Stimulated activated CD8-positive, alpha-beta memory T cell treated with anti-CD3 and anti-CD28 coated beads, Interleukin-2, amount 100 ng/mL, for 48 hours (primary cell): ENCODE measurements at regions not wholly inside any gene's neighbourhood (a gene's known extent, or its start where the extent isn't known, plus 50 kb on each side); places are given as distances from the start of the nearest gene placed in this dataset.
"Not testable (repeated sequence)": the region's sequence is repeated elsewhere in the genome, so short reads cannot be mapped to it uniquely, and the experiment has no call there.

ENCODE experiments used
- DNase-seq, 2 donors: peaks; one replicate each; pipeline ENCODE4 v3.0.0-alpha.2; 2020; ENCODE audit warnings: low read depth in 2 of 2

DNA sequence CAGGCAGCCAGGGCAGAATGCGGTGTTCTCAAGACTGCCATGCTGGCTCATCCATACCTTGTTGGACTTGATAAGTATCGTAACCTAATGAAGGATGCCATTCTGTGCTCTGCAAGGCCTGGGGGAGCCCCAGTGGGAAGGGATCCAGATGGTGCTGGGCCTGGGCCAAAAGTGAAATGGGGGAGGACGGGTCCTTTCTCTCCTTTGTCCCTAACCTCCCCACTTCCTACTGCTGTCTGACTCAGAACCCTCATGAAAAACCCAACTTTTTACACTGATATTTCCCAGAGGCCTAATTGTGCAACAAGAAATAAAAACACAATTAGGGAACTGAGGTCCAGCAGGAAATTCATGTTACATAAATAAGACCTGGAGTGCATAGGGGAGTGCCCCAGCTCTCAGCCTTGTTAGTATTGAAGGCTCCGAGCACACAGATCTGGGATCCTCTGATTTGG lies 193.7 kb upstream of the SVIL start:
- DNase-seq: no peak

DNA sequence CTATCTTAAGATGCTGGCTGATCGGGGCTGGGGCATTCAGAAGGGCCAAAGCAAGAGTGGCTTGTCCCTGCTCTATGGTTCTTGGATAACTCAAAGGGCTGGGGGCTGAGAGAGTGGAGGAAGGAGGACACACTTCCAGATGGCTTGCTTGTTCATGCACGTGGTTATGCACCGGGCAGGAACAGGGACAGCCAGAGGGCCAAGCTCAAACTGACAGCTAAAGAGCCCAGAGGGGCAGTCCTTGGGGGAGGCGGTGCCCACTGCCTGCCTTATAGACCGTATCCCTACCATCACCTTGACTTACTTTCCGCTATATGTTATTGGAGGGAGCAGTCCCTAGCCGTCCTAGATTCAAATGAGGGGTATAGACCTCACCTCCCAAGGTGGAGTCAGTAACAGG lies 192.7 kb upstream of the SVIL start:
- DNase-seq: no peak

DNA sequence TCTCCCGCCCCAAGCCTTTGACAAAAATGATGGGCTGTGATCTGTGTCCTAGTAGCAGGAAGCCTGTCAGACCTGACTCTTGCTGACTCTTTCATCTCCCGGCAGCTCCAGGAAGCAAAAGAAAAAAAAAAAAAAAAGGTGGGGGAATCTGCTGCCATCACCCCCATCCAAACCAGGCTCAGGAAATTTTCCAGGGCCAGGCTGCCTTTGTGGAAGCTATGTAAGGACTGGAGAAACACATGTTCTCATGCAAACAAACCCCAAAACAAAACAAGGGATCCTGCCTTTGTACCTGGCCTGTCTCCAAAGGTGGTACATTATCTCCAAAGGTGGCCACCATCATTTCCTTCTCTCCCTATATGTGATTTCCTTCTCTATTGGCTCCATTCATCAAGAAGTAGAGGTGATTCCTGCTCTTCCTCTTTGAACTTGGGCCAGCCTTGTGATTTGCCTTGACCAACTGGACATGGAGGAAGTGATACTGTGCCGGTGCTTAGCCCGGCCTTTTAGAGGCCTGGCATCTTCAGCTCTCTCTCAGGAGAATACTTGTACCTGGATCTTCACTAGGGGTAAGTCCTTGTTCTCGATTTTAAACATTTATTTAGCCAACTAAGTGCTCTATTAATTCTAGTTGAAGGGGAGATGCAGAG lies 192.2 kb upstream of the SVIL start:
- DNase-seq: no peak

DNA sequence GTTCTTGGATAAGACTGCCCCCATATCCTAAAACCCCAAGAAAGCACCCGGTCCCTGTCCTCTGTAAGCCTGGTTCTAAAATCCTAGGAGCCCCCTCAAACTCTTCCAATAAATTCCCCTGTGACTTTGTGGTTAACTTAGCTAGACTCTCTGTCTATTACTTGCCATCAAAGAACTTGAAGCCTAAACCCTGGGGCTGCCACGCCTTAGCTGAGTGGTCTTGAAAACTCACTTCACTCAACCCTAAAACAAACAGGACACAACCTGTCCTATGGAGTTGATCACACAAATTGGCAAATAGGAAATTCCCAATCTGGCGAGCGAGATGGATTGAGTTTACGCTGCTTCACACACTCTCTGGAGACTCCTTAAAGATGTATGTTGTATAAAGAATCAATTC lies 191.4 kb upstream of the SVIL start:
- DNase-seq: no peak

DNA sequence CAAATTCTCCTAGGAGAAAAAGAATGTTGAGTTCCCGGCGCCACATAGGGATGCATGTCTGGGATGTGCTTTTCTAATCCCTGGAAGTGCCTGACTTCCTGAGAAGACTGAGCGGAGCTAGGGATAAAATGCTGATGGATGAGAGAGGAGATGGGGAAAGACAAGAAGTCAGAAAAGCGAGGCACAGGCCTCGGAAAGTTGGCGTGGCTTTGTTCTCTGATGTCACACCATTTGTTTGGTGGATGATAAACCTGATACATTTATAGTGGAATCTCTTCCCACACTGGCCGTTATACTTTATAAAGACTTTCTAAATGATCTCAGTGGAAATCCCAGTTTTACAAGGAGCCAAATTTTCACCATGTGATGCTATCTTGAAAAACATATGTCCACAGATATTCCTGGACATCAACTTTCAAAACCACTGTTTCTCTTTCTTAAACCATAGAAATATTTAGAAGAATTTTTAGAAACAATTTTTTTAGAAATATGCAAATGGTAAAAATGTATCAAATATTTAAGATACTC lies 188.8 kb upstream of the SVIL start:
- no peak for DNase-seq

- no peak for DNase-seq
Observed at GRCh38 chr10:29820890-29821461, 186.2 kb upstream of the SVIL start.

DNA sequence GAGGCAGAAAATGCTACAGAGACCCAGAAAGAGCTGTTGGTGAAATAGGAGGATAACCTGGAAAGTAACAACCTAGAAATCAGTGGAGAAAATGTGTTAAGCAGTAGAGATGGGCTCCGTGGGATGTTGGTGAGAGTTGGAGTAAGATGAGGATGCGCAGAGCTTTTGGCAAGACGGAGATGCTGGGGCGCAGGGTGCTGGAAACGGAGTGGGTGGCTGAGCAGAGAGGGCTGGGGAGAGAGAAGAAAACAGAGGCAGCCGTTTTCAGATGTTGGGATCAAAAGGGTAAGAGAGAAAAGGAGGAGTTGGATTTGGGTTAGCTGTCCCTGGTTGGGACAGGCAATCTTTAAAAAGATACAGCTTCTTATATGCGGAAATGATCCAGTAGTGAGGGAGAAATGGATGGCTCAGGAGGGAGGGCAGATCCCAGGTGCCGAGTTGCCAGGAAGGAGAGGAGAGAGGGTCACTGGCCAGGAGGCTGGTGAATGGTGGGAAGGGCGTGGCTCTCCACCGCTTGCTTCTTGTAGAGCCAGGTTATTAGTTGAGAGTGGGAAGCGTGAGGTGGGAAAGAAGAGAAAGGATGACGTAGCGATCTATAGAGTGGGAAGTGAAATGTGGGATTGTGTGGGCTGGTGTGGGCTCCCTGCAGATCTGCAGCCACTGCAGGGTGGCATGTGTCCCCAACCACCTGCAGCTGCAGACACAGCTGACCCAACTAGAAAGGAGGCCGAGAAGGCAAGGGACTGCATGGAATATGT lies 182.2 kb upstream of the SVIL start:
- no peak for DNase-seq

- no peak for DNase-seq
Observed at GRCh38 chr10:29815572-29815971, 180.8 kb upstream of the SVIL start.

DNA sequence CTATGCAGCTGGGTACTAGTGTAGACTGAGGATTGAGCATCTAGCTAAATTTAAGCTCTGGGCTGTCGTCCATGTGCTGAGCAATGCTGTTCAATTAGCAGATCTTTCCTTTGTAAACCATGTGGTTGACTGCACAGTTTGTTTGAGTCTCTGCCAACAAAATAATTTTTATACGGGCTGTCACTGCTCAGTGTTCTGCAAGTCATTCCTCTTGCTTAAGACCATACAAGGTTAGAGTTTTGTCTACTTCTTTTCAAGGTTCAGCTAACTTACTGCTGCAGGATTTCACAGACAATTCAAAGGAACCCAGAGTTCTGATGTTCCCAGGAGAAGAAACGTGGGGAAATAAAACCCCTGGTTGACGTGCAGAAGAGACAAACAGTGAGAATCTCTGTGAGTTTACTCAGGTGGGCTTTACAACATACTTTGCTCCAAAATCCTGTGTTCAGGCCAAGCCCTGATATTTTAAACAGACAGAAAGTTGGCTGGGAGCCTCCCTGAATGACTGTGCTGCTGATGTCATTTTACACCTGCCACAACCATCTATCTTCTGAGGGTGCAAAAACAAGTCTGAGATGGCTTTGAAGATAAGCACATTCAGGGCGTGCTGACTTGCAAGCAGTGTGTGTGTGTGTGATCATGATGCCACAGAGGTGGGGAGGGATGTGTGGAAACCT lies 177.1 kb upstream of the SVIL start:
- DNase-seq: no peak

GRCh38 chr10:29810816-29811215 lies 176.0 kb upstream of the SVIL start:
- DNase-seq: no peak

DNA sequence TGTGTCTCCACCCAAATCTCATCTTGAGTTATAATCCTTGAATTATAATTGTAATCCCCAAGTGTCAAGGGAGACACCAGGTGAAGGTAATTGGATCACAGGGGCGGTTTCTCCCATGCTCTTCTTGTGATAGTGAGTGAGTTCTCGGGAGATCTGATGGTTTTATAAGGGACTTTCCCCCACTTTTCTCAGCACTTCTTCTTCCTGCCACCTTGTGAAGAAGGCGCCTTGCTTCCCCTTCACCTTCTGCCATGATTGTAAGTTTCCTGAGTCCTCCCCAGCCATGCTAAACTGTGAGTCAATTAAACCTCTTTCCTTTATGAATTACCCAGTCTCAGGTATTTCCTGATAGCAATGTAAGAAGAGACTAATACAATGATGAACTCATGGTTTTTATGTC lies 175.5 kb upstream of the SVIL start:
- DNase-seq: not testable (repeated sequence)

DNA sequence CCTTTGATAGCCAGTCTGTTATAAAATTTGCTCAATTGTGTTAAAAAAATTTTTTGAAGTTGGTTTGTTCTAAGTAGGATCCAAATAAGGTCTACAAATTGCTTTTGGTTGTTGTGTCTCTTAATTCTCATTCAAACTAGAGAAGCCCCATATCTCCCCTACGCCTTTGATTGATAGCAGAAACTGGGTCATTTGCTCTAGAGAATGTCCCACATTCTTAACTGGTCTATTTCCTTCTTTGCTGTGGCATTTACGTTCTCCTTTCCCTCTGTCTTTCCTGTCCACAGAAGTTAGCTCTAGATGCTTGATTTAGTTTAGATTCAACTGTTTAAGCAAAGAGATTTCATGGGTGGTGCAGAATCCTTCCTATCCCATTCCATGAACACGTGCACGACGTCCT lies 174.6 kb upstream of the SVIL start:
- no peak for DNase-seq

- no peak for DNase-seq
Observed at GRCh38 chr10:29807163-29807806, 172.5 kb upstream of the SVIL start.

- DNase-seq: no peak
Observed at GRCh38 chr10:29806350-29806788, 171.6 kb upstream of the SVIL start.

DNA sequence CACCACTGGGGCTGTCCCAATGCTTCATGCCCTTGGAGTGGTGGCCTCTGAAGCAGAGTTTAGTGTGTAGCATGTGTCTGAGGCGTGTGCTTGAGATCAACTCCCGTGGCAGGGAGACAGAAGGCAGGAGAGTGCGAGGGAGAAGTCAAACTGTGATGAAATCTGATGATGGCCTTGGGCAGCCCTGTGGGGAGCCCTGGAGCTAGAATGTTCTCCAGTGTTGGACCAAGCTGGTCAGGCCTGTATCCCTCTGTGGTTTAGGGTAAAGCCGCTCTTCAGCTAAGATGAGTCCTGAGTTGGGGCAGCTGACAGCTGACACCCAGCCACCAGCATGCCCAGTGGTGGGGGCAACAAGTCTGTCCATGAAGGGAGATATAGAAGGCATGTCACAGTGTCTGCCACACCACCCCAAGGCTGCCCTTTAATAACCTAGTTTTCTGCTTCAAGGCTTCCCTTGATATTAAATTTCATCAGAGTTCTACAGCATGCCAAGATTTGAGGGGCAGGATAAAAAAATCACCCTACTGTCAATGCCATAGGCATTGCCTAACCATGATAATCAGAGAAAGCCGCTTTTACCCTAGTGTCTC lies 170.5 kb upstream of the SVIL start:
- DNase-seq: no peak

GRCh38 chr10:29804025-29804852 lies 169.5 kb upstream of the SVIL start:
- DNase-seq: no peak

GRCh38 chr10:29802171-29802570 lies 167.4 kb upstream of the SVIL start:
- no peak for DNase-seq

- DNase-seq: no peak
Observed at GRCh38 chr10:29798921-29799690, 164.3 kb upstream of the SVIL start.

DNA sequence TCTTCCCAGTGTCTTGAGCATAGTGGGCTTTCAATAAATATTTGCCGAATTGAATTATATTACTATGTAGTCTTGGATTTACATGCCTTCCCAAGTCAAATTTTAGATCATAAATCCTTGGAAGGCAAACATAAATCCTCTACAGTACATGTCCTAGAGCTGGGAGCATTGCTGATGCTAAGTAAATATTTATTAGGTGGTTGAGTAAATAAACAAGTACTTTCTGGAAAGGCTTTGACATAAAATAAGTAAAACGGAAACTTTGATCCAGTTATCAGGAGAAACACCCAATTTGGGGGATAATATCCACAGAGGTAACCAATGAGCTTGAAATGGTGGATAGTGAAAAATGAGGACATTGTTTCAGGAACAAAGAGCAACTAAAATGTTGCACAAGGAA lies 162.8 kb upstream of the SVIL start:
- DNase-seq: no peak

DNA sequence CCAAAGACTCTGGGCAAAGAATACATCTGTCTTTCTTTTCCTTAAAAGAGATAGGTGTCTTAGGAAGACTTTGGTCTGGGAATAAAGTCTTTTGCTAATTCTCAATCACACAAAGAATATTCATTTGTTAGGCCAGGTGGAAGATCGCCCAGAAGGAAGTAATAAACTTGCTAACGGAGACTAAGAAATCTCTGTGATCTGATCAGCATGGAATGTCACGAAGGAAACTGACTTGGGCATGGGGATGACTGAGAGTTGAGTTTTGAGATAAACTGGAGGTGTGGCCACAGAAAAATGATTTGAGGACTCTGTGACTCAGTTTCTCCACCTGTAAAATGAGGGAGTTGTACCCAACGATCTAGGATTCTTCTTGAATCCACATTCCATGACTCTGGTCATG lies 161.1 kb upstream of the SVIL start:
- no peak for DNase-seq
